OCI-LY1 (cell line): ENCODE measurements at regions not wholly inside any gene's neighbourhood (a gene's known extent, or its start where the extent isn't known, plus 50 kb on each side); places are given as distances from the start of the nearest gene placed in this dataset.

Source experiments
- H2AFZ ChIP-seq: fragments of 200-600 bp; sonication (generic), shearing (Covaris generic); 2 replicates; pipeline ENCODE4 v1.6.0; 2014; ENCODE audit warnings: antibody characterized with exemption, mild to moderate bottlenecking, low read length
- H3F3A ChIP-seq: fragments of 200-600 bp; sonication (generic), shearing (Covaris generic); 2 replicates; pipeline ENCODE4 v1.6.0; 2014; ENCODE audit warnings: mild to moderate bottlenecking, antibody characterized with exemption, low read length, moderate library complexity; ENCODE audit not compliant: insufficient read depth
- H3K27ac ChIP-seq: fragments of 200-600 bp; sonication (generic); 2 replicates; pipeline ENCODE4 v1.5.1; 2014; ENCODE audit warnings: low read length, mixed run types, mild to moderate bottlenecking, low read depth; ENCODE audit not compliant: poor library complexity, severe bottlenecking
- H3K27me3 ChIP-seq: fragments of 200-600 bp; sonication (generic); 2 replicates; pipeline ENCODE4 v1.6.0; 2014; ENCODE audit warnings: antibody characterized with exemption, mild to moderate bottlenecking, low read length, moderate library complexity; ENCODE audit not compliant: insufficient read depth
- H3K36me3 ChIP-seq: fragments of 200-600 bp; sonication (generic); 2 replicates; pipeline ENCODE4 v1.6.1; 2014; ENCODE audit warnings: mild to moderate bottlenecking, antibody characterized with exemption, low read length, moderate library complexity, mixed read lengths; ENCODE audit not compliant: insufficient read depth
- H3K4me1 ChIP-seq: fragments of 200-600 bp; sonication (generic); 2 replicates; pipeline ENCODE4 v1.5.1; 2014; ENCODE audit warnings: mild to moderate bottlenecking, low read length, moderate library complexity; ENCODE audit not compliant: insufficient read depth, severe bottlenecking
- H3K4me2 ChIP-seq: fragments of 200-600 bp; sonication (generic), shearing (Covaris generic); 2 replicates; pipeline ENCODE4 v1.6.1; 2014; ENCODE audit warnings: low read length
- H3K4me3 ChIP-seq: fragments of 200-600 bp; sonication (generic); 2 replicates; pipeline ENCODE4 v1.5.1; 2014; ENCODE audit warnings: low read length, low read depth, mild to moderate bottlenecking, mixed read lengths; ENCODE audit not compliant: poor library complexity, severe bottlenecking
- H3K79me2 ChIP-seq: fragments of 200-600 bp; shearing (Covaris generic); 2 replicates; pipeline ENCODE4 v1.6.1; 2016; ENCODE audit warnings: mixed run types, low read length, mixed read lengths; ENCODE audit not compliant: insufficient read depth
- H3K9ac ChIP-seq: fragments of 200-600 bp; sonication (generic), shearing (Covaris generic); 2 replicates; pipeline ENCODE4 v1.6.1; 2014; ENCODE audit warnings: mild to moderate bottlenecking, low read length, mixed read lengths
- H3K9me2 ChIP-seq: fragments of 200-600 bp; sonication (generic), shearing (Covaris generic); 2 replicates; pipeline ENCODE4 v1.6.1; 2014; ENCODE audit warnings: low read depth, mild to moderate bottlenecking, low read length, mixed read lengths
- H3K9me3 ChIP-seq: fragments of 200-600 bp; shearing (Covaris generic); 2 replicates; pipeline ENCODE4 v1.6.1; 2014; ENCODE audit warnings: low read length, mixed read lengths
- H4K20me1 ChIP-seq: fragments of 200-600 bp; sonication (generic), shearing (Covaris generic); 2 replicates; pipeline ENCODE4 v1.6.0; 2016; ENCODE audit warnings: mild to moderate bottlenecking, low read length; ENCODE audit not compliant: insufficient read depth
- CTCF ChIP-seq: fragments of 200-600 bp; sonication (generic), shearing (Covaris generic); IDR thresholded peaks from 2 replicates; pipeline ENCODE4 v1.5.1; 2017; ENCODE audit warnings: mild to moderate bottlenecking, antibody characterized with exemption, low read length, moderate library complexity, mixed read lengths
- EZH2 ChIP-seq: fragments of 200-600 bp; sonication (generic), shearing (Covaris generic); IDR thresholded peaks from 2 replicates; pipeline ENCODE4 v1.8.0; 2017; ENCODE audit warnings: borderline replicate concordance, mixed run types, mild to moderate bottlenecking, antibody characterized with exemption, low read length, moderate library complexity, mixed read lengths

DNA sequence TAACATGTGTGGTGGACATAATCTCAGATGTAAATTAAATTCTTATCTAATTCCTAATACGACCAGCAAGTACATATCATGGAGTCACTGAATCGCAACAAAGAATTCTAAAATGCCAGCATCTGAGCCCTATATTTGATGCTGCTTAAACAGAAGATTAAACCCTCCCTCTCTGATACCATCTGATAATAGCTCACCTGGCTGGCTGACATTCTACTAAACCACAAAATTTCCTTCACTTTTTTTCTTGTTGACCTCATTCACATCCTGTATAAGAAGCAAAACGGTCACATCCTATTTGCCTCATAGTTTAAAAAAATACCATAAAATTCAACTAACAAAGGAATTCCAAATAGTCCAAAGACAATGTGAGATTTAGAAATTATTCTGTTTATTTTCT is 371.6 kb upstream of the SLC8A1 start:
- Histone ChIP-seq H3F3A (no peaks in the 10 kb centered on the region), H3K79me2 (no peaks in the 10 kb centered on the region), H3K27ac (no peak overlapping the region), H3K27me3 (no peaks in the 10 kb centered on the region), H3K4me3 (no peak overlapping the region), H3K36me3 (no peaks in the 10 kb centered on the region), H3K9me3 (no peaks in the 10 kb centered on the region), H3K9ac (no peak overlapping the region), H2AFZ (no peak overlapping the region), H3K4me2 (no peak overlapping the region), H3K4me1 (no peaks in the 10 kb centered on the region), H3K9me2 (no peaks in the 10 kb centered on the region), H4K20me1 (no peaks in the 10 kb centered on the region)
- TF ChIP-seq CTCF (no peak), EZH2 (no peak)

DNA sequence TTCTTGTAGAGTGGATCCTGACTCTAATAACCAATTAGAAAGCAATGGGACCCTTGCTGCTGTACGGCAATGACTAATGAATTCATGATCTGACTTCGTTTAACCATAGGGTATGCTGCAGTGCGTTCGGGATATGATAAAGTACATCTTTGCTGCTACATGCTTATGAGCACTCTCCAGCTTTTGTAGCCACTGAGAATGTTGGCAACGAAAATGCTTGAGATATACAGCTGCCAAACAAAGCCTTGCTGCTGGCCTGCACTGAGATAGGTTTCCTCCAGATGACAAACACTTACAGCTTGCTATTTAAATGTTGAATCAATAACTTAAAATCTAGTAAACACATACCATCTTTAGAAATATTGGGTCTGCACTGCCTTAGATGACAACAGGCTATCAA is 372.4 kb upstream of the SLC8A1 start:
- Histone ChIP-seq H3K4me3 (no peak overlapping the region), H3K4me2 (no peak overlapping the region), H4K20me1 (no peaks in the 10 kb centered on the region), H3F3A (no peaks in the 10 kb centered on the region), H3K27me3 (no peaks in the 10 kb centered on the region), H3K79me2 (no peaks in the 10 kb centered on the region), H3K4me1 (no peaks in the 10 kb centered on the region), H3K27ac (no peak overlapping the region), H3K9ac (no peak overlapping the region), H3K9me3 (no peaks in the 10 kb centered on the region), H2AFZ (no peak overlapping the region), H3K36me3 (no peaks in the 10 kb centered on the region), H3K9me2 (no peaks in the 10 kb centered on the region)
- no peak for TF ChIP-seq EZH2
- TF ChIP-seq CTCF: no peak

GRCh38 chr2:40827392-40827791 is 375.5 kb upstream of the SLC8A1 start:
- Histone ChIP-seq H3K9ac (no peak overlapping the region), H3K27me3 (no peaks in the 10 kb centered on the region), H4K20me1 (no peaks in the 10 kb centered on the region), H3K4me3 (no peak overlapping the region), H3K79me2 (no peaks in the 10 kb centered on the region), H2AFZ (no peak overlapping the region), H3F3A (no peaks in the 10 kb centered on the region), H3K36me3 (no peaks in the 10 kb centered on the region), H3K4me1 (no peaks in the 10 kb centered on the region), H3K9me2 (no peaks in the 10 kb centered on the region), H3K4me2 (no peak overlapping the region), H3K27ac (no peak overlapping the region), H3K9me3 (no peaks in the 10 kb centered on the region)
- TF ChIP-seq EZH2: no peak
- TF ChIP-seq CTCF: no peak
